Endometrial microvascular endothelial cells (primary cell): ENCODE measurements at regions not wholly inside any gene's neighbourhood (a gene's known extent, or its start where the extent isn't known, plus 50 kb on each side); places are given as distances from the start of the nearest gene placed in this dataset.

ENCODE experiments used
- in situ Hi-C: cut with HindIII; loops from 2 replicates; pipeline ENCODE4 v1.10.0; 2017; ENCODE audit warnings: low sequenced_read_pairs, low pct_unique_long_range_greater_than_20kb; ENCODE audit errors: inconsistent ontology term

GRCh38 chr15:70501849-70502248 lies 261.5 kb downstream of the UACA start:
- in situ Hi-C loops = no loop called here

GRCh38 chr15:70501121-70501727 lies 262.1 kb downstream of the UACA start:
- in situ Hi-C loops = no loop called here

- in situ Hi-C loops = no loop called here
These were observed 263.6 kb downstream of the UACA start for GRCh38 chr15:70499791-70500190.

GRCh38 chr15:70498096-70498626 lies 265.2 kb downstream of the UACA start:
- in situ Hi-C loops = no loop called here

- in situ Hi-C loops = no loop called here
These were observed 265.7 kb downstream of the UACA start for GRCh38 chr15:70497661-70498060.

GRCh38 chr15:70495991-70496599 lies 267.3 kb downstream of the UACA start:
- in situ Hi-C loops = no loop called here

- in situ Hi-C loops = no loop called here
These were observed 268.3 kb downstream of the UACA start for GRCh38 chr15:70494852-70495571.

GRCh38 chr15:70494517-70494851 lies 268.9 kb downstream of the UACA start:
- in situ Hi-C loops = no loop called here

- in situ Hi-C loops = no loop called here
These were observed 269.4 kb downstream of the UACA start for GRCh38 chr15:70493787-70494516.

GRCh38 chr15:70493376-70493775 lies 270.0 kb downstream of the UACA start:
- in situ Hi-C loops = no loop called here

GRCh38 chr15:70492240-70493177 lies 270.8 kb downstream of the UACA start:
- in situ Hi-C loops = no loop called here

- in situ Hi-C loops = no loop called here
These were observed 271.7 kb downstream of the UACA start for GRCh38 chr15:70491641-70492040.

GRCh38 chr15:70491201-70491621 lies 272.1 kb downstream of the UACA start:
- in situ Hi-C loops = no loop called here

GRCh38 chr15:70490838-70491155 lies 272.6 kb downstream of the UACA start:
- in situ Hi-C loops = no loop called here

- in situ Hi-C loops = no loop called here
These were observed 273.1 kb downstream of the UACA start for GRCh38 chr15:70490148-70490837.

GRCh38 chr15:70488941-70489848 lies 274.2 kb downstream of the UACA start:
- in situ Hi-C loops = no loop called here

- in situ Hi-C loops = no loop called here
These were observed 275.3 kb downstream of the UACA start for GRCh38 chr15:70488002-70488605.
